HG03378 (cell line): ENCODE measurements at regions not wholly inside any gene's neighbourhood (a gene's known extent, or its start where the extent isn't known, plus 50 kb on each side); places are given as distances from the start of the nearest gene placed in this dataset.

Experiments
- ATAC-seq: cut with Tn5 transposase; IDR thresholded peaks from one replicate; pipeline ENCODE4 v1.9.1; 2021; ENCODE audit warnings: mild to moderate bottlenecking, moderate library complexity; ENCODE audit not compliant: unreplicated experiment

- no peak for ATAC-seq
Measured at GRCh38 chr1:182295697-182296096, 95.9 kb downstream of the GLUL start.

- ATAC-seq: no peak
Measured at GRCh38 chr1:182293119-182293589, 98.4 kb downstream of the GLUL start.

- ATAC-seq: no peak
Measured at GRCh38 chr1:182292193-182292741, 99.3 kb downstream of the GLUL start.

GRCh38 chr1:182291584-182292192, 99.9 kb downstream of the GLUL start:
- ATAC-seq: no peak

GRCh38 chr1:182288749-182289604, 102.6 kb downstream of the GLUL start:
- no peak for ATAC-seq

GRCh38 chr1:182286761-182287160, 104.8 kb downstream of the GLUL start:
- ATAC-seq: no peak

- no peak for ATAC-seq
Measured at GRCh38 chr1:182283746-182284544, 107.6 kb downstream of the GLUL start.

- ATAC-seq: no peak
Measured at GRCh38 chr1:182281541-182281940, 110.0 kb downstream of the GLUL start.

- ATAC-seq: no peak
Measured at GRCh38 chr1:182280504-182280900, 111.1 kb downstream of the GLUL start.

GRCh38 chr1:182279724-182280503, 111.7 kb downstream of the GLUL start:
- no peak for ATAC-seq

GRCh38 chr1:182279302-182279701, 112.3 kb downstream of the GLUL start:
- no peak for ATAC-seq

- no peak for ATAC-seq
Measured at GRCh38 chr1:182278144-182279054, 113.2 kb downstream of the GLUL start.

GRCh38 chr1:182275271-182275670, 116.3 kb downstream of the GLUL start:
- ATAC-seq: no peak

GRCh38 chr1:182274618-182275017, 117.0 kb downstream of the GLUL start:
- no peak for ATAC-seq

- no peak for ATAC-seq
Measured at GRCh38 chr1:182270731-182271130, 120.9 kb downstream of the GLUL start.

GRCh38 chr1:182269097-182269496, 122.5 kb downstream of the GLUL start:
- ATAC-seq: no peak

GRCh38 chr1:182268669-182269068, 122.9 kb downstream of the GLUL start:
- no peak for ATAC-seq

- ATAC-seq: no peak
Measured at GRCh38 chr1:182264185-182264584, 127.4 kb downstream of the GLUL start.

GRCh38 chr1:182263706-182264105, 127.9 kb downstream of the GLUL start:
- ATAC-seq: no peak
